GM12873 (cell line): ENCODE measurements at regions not wholly inside any gene's neighbourhood (a gene's known extent, or its start where the extent isn't known, plus 50 kb on each side); places are given as distances from the start of the nearest gene placed in this dataset.
A peak's percentile ranks its signal among the peaks of the same experiment; 100 is the strongest.

Experiments
- CTCF ChIP-seq: IDR thresholded peaks from 2 replicates; pipeline ENCODE4 v1.5.1; 2012; ENCODE audit warnings: low read depth, mild to moderate bottlenecking, moderate library complexity, low read length, control low read depth; ENCODE audit not compliant: insufficient read depth; ENCODE audit errors: missing control alignments

- TF ChIP-seq CTCF, result no peak
Measured at GRCh38 chr7:21218155-21218554, 209.7 kb upstream of the SP4 start.

GRCh38 chr7:21221130-21221529, 206.8 kb upstream of the SP4 start:
- no peak for TF ChIP-seq CTCF

- no peak for TF ChIP-seq CTCF
Measured at GRCh38 chr7:21238400-21239116, 189.3 kb upstream of the SP4 start.

GRCh38 chr7:21243265-21243664, 184.6 kb upstream of the SP4 start:
- TF ChIP-seq CTCF, result no peak

- TF ChIP-seq CTCF, result no peak
Measured at GRCh38 chr7:21251151-21251800, 176.6 kb upstream of the SP4 start.

- peak; percentile 50 for TF ChIP-seq CTCF
Measured at GRCh38 chr7:21253740-21254687, 173.9 kb upstream of the SP4 start.
